ENCODE measurements at regions not wholly inside any gene's neighbourhood (a gene's known extent, or its start where the extent isn't known, plus 50 kb on each side); places are given as distances from the start of the nearest gene placed in this dataset.

- TF ChIP-seq CTCF (conservative IDR thresholded peaks at IDR 0.05): no peak
- H3K27ac ChIP-seq: no peak overlapping the region
These were observed 196.0 kb downstream of the CDH7 start for GRCh38 chr18:65946777-65947176.

GRCh38 chr18:65943268-65943667 is 192.5 kb downstream of the CDH7 start:
- TF ChIP-seq CTCF (conservative IDR thresholded peaks at IDR 0.05): no peak
- H3K27ac ChIP-seq: no peak overlapping the region

GRCh38 chr18:65942854-65943253 is 192.0 kb downstream of the CDH7 start:
- TF ChIP-seq CTCF (conservative IDR thresholded peaks at IDR 0.05): no peak
- H3K27ac ChIP-seq: no peak overlapping the region

GRCh38 chr18:65942104-65942503 is 191.3 kb downstream of the CDH7 start:
- no peak overlapping the region for H3K27ac ChIP-seq
- TF ChIP-seq CTCF (conservative IDR thresholded peaks at IDR 0.05): no peak

- no peak for TF ChIP-seq CTCF (conservative IDR thresholded peaks at IDR 0.05)
- H3K27ac ChIP-seq: no peak overlapping the region
These were observed 190.7 kb downstream of the CDH7 start for GRCh38 chr18:65941482-65941881.
